CD4-positive, alpha-beta T cell (primary cell): ENCODE measurements at regions not wholly inside any gene's neighbourhood (a gene's known extent, or its start where the extent isn't known, plus 50 kb on each side); places are given as distances from the start of the nearest gene placed in this dataset.

Source experiments
- ATAC-seq: fragments of 200-7000 bp; cut with Tn5 transposase; one replicate; pipeline ENCODE4 v1.10.0; 2022; ENCODE audit warnings: mild to moderate bottlenecking; ENCODE audit not compliant: poor library complexity
- CTCF ChIA-PET: fragments of 350-600 bp; sonication (Branson Sonifier 250); formaldehyde crosslinking; loops from one replicate; lab custom pipeline; 2021; ENCODE audit warnings: antibody characterized with exemption, inconsistent platforms; lab: Charles Lee
- POLR2A ChIA-PET: fragments of 350-600 bp; sonication (Branson Sonifier 250); formaldehyde crosslinking; loops from one replicate; lab custom pipeline; 2021; ENCODE audit warnings: antibody characterized with exemption, inconsistent platforms; lab: Charles Lee
- DNase-seq, 14 experiments: peaks; one replicate each; pipeline ENCODE4 v3.0.0-alpha.2; 2013 to 2020; ENCODE audit warnings: mixed read lengths in 2 of 14
- H3K27ac ChIP-seq, 2 donors: one replicate each; pipeline versions ENCODE4 v1.5.1 to v1.7.0; 2013; ENCODE audit warnings: low read length in 2 of 2, low read depth in 1 of 2, mild to moderate bottlenecking in 1 of 2
- H3K27me3 ChIP-seq, 2 experiments: 1 replicate in 1 of 2; 2 replicates in 1 of 2; pipeline versions ENCODE4 v1.6.1 to v1.7.0; 2013; ENCODE audit warnings: low read length in 2 of 2, control low read depth in 1 of 2, mild to moderate bottlenecking in 1 of 2, moderate library complexity in 1 of 2; ENCODE audit not compliant: insufficient read depth in 2 of 2, control insufficient read depth in 1 of 2
- H3K36me3 ChIP-seq: one replicate; pipeline ENCODE4 v1.6.1; 2013; ENCODE audit warnings: low read length, control low read depth; ENCODE audit not compliant: insufficient read depth
- H3K4me1 ChIP-seq: one replicate; pipeline ENCODE4 v1.6.1; 2013; ENCODE audit warnings: low read length, control low read depth; ENCODE audit not compliant: insufficient read depth
- H3K4me3 ChIP-seq: one replicate; pipeline ENCODE4 v1.5.1; 2013; ENCODE audit warnings: mild to moderate bottlenecking, low read length, moderate library complexity
- H3K9me3 ChIP-seq, 2 experiments: 1 replicate in 1 of 2; 2 replicates in 1 of 2; pipeline versions ENCODE4 v1.6.1 to v1.7.0; 2013; ENCODE audit warnings: low read length in 2 of 2, mild to moderate bottlenecking in 2 of 2, control low read depth in 1 of 2, moderate library complexity in 1 of 2; ENCODE audit not compliant: control insufficient read depth in 1 of 2, insufficient read depth in 1 of 2
- H3K27ac Mint-ChIP-seq: one replicate; pipeline ENCODE4 v1.8.0; 2020; ENCODE audit warnings: mixed read lengths
- H3K27me3 Mint-ChIP-seq: one replicate; pipeline ENCODE4 v1.8.0; 2021; ENCODE audit warnings: mixed read lengths
- H3K36me3 Mint-ChIP-seq: one replicate; pipeline ENCODE4 v1.8.0; 2021; ENCODE audit warnings: low read depth, mixed read lengths
- H3K4me1 Mint-ChIP-seq: one replicate; pipeline ENCODE4 v1.8.0; 2021; ENCODE audit warnings: low read depth, mixed read lengths
- H3K4me3 Mint-ChIP-seq: one replicate; pipeline ENCODE4 v1.8.0; 2020; ENCODE audit warnings: mild to moderate bottlenecking, mixed read lengths
- H3K9me3 Mint-ChIP-seq: one replicate; pipeline ENCODE4 v1.8.0; 2020; ENCODE audit warnings: mixed read lengths
- intact Hi-C, 2 experiments: fragments of 100-400 bp; cut with DNase I in 1 of 2; cut with micrococcal nuclease in 1 of 2; formaldehyde crosslinking; loops; one replicate each; pipeline versions ENCODE4 v1.15.1 to v1.9.0; 2023 to 2025; cut with DNase I, micrococcal nuclease
- TF ChIP-seq, protein P1 (sequence below): fragments of 200-600 bp; IDR thresholded peaks from one replicate; pipeline ENCODE4 v1.8.0; 2022; ENCODE audit warnings: antibody characterized with exemption, mild to moderate bottlenecking

DNA sequence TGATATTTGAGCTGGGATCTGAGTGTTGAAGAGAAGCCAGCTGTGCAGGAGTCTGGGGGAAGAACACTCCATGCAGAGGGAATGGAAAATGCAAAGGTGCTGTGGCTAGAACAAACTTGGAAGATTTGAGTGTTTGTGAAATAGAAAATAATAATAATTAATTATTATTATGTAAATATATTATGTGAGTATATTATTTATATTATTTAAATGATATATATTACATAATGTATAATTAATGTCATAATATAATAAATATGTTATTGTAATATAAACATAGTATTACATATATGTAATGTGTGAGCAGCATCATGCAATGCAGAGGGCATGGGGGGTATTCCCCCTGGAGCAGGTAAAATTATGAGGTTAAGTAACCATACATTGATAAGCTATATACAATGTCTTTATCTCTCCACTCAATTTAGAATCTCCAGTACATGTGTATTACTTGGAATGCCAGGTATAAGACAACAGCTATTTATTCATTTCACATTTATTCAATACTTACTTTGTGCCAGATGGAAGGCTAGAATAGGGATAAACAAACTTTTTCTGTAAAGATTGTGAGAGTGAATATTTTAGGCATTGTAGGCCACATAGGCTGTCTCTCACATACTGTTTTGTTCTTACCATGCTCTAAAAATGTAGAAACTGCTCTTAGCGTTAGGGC, 218.6 kb downstream of the MTHFS start:
- H3K27me3 Mint-ChIP-seq: peaks cover 40% of the 10 kb centered on the region
- Histone ChIP-seq H3K36me3 (no peaks in the 10 kb centered on the region), H3K4me3 (no peak overlapping the region), H3K27me3 (peaks cover 0 to 8% of the 10 kb centered on the region in 2 experiments), H3K27ac (no peak overlapping the region), H3K4me1 (no peaks in the 10 kb centered on the region), H3K9me3 (no peaks in the 10 kb centered on the region)
- H3K4me1 Mint-ChIP-seq: no peaks in the 10 kb centered on the region
- ATAC-seq (no peak), DNase-seq (no peak)
- intact Hi-C loops: no loop called here
- ChIA-PET CTCF (no interaction called here), POLR2A (no interaction called here)
- no peaks in the 10 kb centered on the region for H3K9me3 Mint-ChIP-seq
- no peaks in the 10 kb centered on the region for H3K36me3 Mint-ChIP-seq
- TF ChIP-seq, protein P1, sequence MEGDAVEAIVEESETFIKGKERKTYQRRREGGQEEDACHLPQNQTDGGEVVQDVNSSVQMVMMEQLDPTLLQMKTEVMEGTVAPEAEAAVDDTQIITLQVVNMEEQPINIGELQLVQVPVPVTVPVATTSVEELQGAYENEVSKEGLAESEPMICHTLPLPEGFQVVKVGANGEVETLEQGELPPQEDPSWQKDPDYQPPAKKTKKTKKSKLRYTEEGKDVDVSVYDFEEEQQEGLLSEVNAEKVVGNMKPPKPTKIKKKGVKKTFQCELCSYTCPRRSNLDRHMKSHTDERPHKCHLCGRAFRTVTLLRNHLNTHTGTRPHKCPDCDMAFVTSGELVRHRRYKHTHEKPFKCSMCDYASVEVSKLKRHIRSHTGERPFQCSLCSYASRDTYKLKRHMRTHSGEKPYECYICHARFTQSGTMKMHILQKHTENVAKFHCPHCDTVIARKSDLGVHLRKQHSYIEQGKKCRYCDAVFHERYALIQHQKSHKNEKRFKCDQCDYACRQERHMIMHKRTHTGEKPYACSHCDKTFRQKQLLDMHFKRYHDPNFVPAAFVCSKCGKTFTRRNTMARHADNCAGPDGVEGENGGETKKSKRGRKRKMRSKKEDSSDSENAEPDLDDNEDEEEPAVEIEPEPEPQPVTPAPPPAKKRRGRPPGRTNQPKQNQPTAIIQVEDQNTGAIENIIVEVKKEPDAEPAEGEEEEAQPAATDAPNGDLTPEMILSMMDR: no peak
- H3K4me3 Mint-ChIP-seq: no peak overlapping the region
- no peak overlapping the region for H3K27ac Mint-ChIP-seq

DNA sequence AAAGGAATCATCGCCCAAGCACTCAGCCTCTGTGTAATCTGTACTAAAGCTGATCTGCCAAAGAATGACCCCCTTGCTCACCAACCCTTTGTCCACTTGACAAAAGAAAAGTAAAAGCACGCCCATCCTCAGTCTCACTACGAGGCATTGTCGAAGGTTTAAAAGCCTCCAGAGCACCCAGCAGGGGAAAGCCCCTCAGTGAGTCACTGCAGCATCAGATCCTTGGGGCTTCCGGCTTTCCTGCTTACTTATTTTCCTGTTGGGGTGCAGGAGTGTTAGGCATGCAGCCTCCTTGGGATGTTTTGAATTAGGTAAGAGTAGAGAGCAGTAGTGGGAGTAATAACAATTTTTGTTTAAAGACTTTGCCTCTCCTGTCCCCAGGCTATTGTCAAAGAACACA, 216.1 kb downstream of the MTHFS start:
- POLR2A ChIA-PET: no interaction called here
- no peaks in the 10 kb centered on the region for H3K4me1 Mint-ChIP-seq

DNA sequence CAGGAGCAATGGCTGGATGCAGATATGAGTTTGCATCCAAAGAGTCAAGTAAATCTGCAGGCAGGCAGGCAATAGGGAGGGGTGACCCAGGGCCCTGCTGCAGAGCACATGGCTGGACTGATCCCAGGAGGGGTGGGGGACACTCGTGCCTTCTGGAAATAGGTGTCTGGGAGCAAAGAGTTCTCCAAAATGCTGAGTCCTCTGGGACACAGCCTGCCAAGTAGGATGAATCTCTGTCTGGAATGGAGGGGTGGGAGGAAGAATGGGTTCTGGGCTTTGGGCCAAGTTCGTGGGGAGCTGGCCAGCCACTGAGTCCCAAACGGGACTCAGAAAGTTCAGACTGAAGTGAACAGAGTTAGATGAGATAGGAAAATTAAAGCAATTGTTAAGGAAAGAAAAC, 214.5 kb downstream of the MTHFS start:
- H3K4me1 Mint-ChIP-seq: no peaks in the 10 kb centered on the region
- no peaks in the 10 kb centered on the region for H3K9me3 Mint-ChIP-seq

More for the DNA sequence above, 216.1 kb downstream of the MTHFS start:
- CTCF ChIA-PET: no interaction called here
- DNase-seq (no peak), ATAC-seq (no peak)
- no peaks in the 10 kb centered on the region for H3K9me3 Mint-ChIP-seq
- intact Hi-C loops: no loop called here
- TF ChIP-seq, protein P1: no peak
- H3K4me3 Mint-ChIP-seq: no peak overlapping the region
- H3K36me3 ChIP-seq: no peaks in the 10 kb centered on the region
- H3K27me3 ChIP-seq: peaks cover 0 to 8% of the 10 kb centered on the region in 2 experiments
- H3K27ac Mint-ChIP-seq: no peak overlapping the region
- no peaks in the 10 kb centered on the region for H3K36me3 Mint-ChIP-seq
- H3K27ac ChIP-seq: no peak overlapping the region
- H3K27me3 Mint-ChIP-seq: peaks cover 17% of the 10 kb centered on the region
- no peaks in the 10 kb centered on the region for H3K4me1 ChIP-seq
- H3K9me3 ChIP-seq: no peaks in the 10 kb centered on the region
- no peak overlapping the region for H3K4me3 ChIP-seq

More for the DNA sequence above, 214.5 kb downstream of the MTHFS start:
- ChIA-PET POLR2A (no interaction called here), CTCF (no interaction called here)
- Mint-ChIP-seq H3K4me3 (no peak overlapping the region), H3K27ac (no peak overlapping the region), H3K27me3 (peaks cover 12% of the 10 kb centered on the region), H3K36me3 (no peaks in the 10 kb centered on the region)
- DNase-seq: no peak
- H3K27me3 ChIP-seq: peaks cover 3 to 8% of the 10 kb centered on the region in 2 experiments
- no peak overlapping the region for H3K4me3 ChIP-seq
- TF ChIP-seq, protein P1: no peak
- ATAC-seq: no peak
- intact Hi-C loops: no loop called here
- no peak overlapping the region for H3K27ac ChIP-seq
- no peaks in the 10 kb centered on the region for H3K4me1 ChIP-seq
- H3K36me3 ChIP-seq: no peaks in the 10 kb centered on the region
- no peaks in the 10 kb centered on the region for H3K9me3 ChIP-seq
